Small intestine (tissue), 7 donors: ENCODE measurements at regions not wholly inside any gene's neighbourhood (a gene's known extent, or its start where the extent isn't known, plus 50 kb on each side); places are given as distances from the start of the nearest gene placed in this dataset.

ENCODE experiments used
- DNase-seq, 2 donors: peaks; one replicate each; pipeline versions ENCODE4 v3.0.0 to v3.0.0-alpha.2; 2013
- FAIRE-seq: peaks from 2 replicates; lab custom pipeline; 2012; peaks lifted over from hg19 to GRCh38; lab: Jason Lieb, UNC
- H3K27ac ChIP-seq, 3 donors: one replicate each; pipeline ENCODE4 v1.5.1; 2013; ENCODE audit warnings: low read length in 2 of 3, mild to moderate bottlenecking in 2 of 3, control low read depth in 1 of 3, inconsistent platforms in 1 of 3, low read depth in 1 of 3, moderate library complexity in 1 of 3
- H3K27me3 ChIP-seq, 3 donors: one replicate each; pipeline ENCODE4 v1.6.1; 2013; ENCODE audit warnings: low read length in 3 of 3, inconsistent platforms in 1 of 3; ENCODE audit not compliant: control insufficient read depth in 3 of 3, insufficient read depth in 3 of 3
- H3K36me3 ChIP-seq, 3 donors: one replicate each; pipeline ENCODE4 v1.6.1; 2013; ENCODE audit warnings: low read length in 3 of 3, inconsistent platforms in 1 of 3, low read depth in 1 of 3, mild to moderate bottlenecking in 1 of 3, moderate library complexity in 1 of 3; ENCODE audit not compliant: control insufficient read depth in 3 of 3, insufficient read depth in 2 of 3
- H3K4me1 ChIP-seq, 3 donors: one replicate each; pipeline ENCODE4 v1.6.1; 2013; ENCODE audit warnings: low read length in 2 of 3, inconsistent platforms in 1 of 3, low read depth in 1 of 3, mild to moderate bottlenecking in 1 of 3, moderate library complexity in 1 of 3; ENCODE audit not compliant: control insufficient read depth in 3 of 3, insufficient read depth in 2 of 3
- H3K4me3 ChIP-seq, 3 donors: one replicate each; pipeline ENCODE4 v1.5.1; 2013; ENCODE audit warnings: low read length in 3 of 3, control low read depth in 1 of 3, inconsistent platforms in 1 of 3, low read depth in 1 of 3, mild to moderate bottlenecking in 1 of 3, moderate library complexity in 1 of 3
- H3K9me3 ChIP-seq, 2 donors: one replicate each; pipeline ENCODE4 v1.6.1; 2013; ENCODE audit warnings: low read depth in 1 of 2, low read length in 1 of 2; ENCODE audit not compliant: control insufficient read depth in 2 of 2, insufficient read depth in 1 of 2
- WGBS, 3 donors: extraction: QIAGEN DNeasy Blood & Tissue Kit; methylation state at CpG; one replicate each; pipeline ENCODE4 v1.1.7; 2013; 5-methylcytosine and 5-hydroxymethylcytosine counted together
- donor health status: healthy with polysubstance abuse.
- donor health status: control.
- donor health status: control.
- donor health status: Bipolar disorder and iron deficiency.
- donor health status: healthy.

DNA sequence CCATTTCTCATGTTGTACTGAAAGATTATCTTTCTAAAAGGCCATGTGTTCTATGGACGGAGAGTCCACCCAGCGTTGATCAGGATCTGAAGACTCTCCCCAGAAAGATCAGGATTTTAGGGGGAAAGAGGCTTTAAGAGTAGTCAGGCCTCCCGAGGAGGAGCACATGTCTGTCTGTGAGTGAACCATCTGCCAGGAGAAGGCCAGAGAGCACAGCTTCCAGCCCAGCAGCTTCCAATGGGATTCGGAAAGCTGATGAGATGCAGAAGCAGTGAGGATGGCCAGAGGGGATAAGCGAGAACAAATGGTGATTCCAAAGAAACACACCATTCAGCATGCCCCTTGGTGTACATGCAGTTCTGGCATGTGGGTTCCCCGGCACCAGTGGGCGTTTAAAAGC lies 88.5 kb upstream of the TCERG1L start:
- H3K27me3 ChIP-seq, result peaks cover 0 to 1% (median 0%) of the 10 kb centered on the region in 3 donors
- no peaks in the 10 kb centered on the region for H3K9me3 ChIP-seq
- H3K4me1 ChIP-seq, result no peaks in the 10 kb centered on the region
- H3K36me3 ChIP-seq, result no peaks in the 10 kb centered on the region
- DNase-seq (no peak), FAIRE-seq (no peak)
- WGBS, 3 donors, result 70 to 72% (median 72%) methylated on average over 7 of the region's 7 CpGs
- H3K27ac ChIP-seq, result no peak overlapping the region
- H3K4me3 ChIP-seq, result no peak overlapping the region

DNA sequence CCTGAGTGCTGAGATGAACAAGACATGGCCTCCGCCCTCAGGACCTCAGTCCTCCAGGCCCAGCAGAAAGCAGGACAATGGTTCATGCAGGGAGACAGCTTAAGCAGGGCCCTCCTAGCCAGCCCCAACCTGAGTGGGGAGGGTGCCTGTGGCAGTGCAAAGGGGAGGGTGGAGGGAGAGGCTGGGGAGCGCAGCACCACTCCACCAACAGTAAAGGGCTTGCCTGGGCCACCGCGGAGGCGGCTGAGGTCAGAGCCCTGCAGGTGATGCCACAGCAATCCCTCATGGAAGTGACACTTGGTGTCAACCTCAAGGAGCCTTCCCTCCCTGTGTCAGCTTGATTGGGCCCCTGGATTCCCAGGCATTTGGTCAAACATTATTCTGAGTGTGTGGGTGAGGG lies 89.0 kb upstream of the TCERG1L start:
- H3K4me3 ChIP-seq, result no peak overlapping the region
- no peaks in the 10 kb centered on the region for H3K4me1 ChIP-seq

DNA sequence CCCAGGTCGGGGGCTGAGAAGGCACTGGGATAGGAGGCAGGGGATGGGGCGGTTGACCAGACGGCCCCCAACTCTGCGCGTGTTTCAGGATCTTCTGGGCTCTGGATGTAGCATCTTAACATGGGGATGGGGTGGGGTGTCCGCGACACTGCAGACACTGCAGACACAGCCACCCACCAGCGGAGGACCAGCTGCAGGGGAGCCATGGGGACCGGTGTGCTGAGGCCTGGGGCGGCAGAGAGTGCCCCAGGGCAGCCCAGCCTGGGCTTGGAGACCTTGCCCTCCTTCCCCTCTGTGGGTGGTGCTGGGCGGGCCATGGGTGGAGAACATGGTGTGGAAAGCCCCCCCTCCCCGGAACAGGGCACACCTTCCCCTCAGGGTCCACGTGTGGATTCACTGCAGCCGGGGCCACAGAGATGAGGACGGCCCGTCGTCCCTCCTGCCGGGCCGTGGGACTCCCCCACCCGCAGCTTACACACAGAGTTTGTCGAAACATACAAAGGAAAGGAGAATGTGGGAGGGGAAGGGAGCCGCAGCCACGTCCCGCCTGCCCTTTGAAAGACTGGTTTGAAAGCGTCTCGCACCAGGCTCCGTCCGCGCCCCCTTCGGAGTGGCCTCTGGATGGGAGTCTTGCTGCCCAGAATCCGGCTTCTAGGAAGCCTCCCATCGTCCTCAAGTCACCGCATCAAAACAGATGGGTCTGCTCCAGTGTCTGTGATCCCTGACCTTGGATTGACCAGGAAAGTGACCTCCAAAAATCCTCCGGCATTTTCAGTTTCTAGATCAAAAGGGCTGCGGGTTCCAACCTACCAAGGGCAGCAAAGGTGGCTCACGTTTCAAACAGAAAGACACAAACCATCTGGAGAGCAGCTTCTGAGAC lies 91.5 kb upstream of the TCERG1L start:
- Histone ChIP-seq H3K27ac (no peak overlapping the region), H3K4me1 (no peaks in the 10 kb centered on the region), H3K9me3 (no peaks in the 10 kb centered on the region), H3K27me3 (peaks cover 0 to 1% (median 0%) of the 10 kb centered on the region in 3 donors), H3K4me3 (no peak overlapping the region), H3K36me3 (no peaks in the 10 kb centered on the region)
- WGBS, 3 donors, result 77 to 83% (median 81%) methylated on average over 32 to 36 of the region's 36 CpGs
- no peak for FAIRE-seq
- no peak for DNase-seq

More for the DNA sequence above, 89.0 kb upstream of the TCERG1L start:
- Histone ChIP-seq H3K9me3 (no peaks in the 10 kb centered on the region), H3K36me3 (no peaks in the 10 kb centered on the region), H3K27me3 (peaks cover 0 to 1% (median 0%) of the 10 kb centered on the region in 3 donors), H3K27ac (no peak overlapping the region)
- no peak for FAIRE-seq
- DNase-seq, result no peak
- 66 to 86% (median 81%) methylated on average over 4 to 5 of the region's 5 CpGs for WGBS, 3 donors

- WGBS, 3 donors, result 71 to 77% (median 76%) methylated on average over 7 of the region's 7 CpGs
- Histone ChIP-seq H3K9me3 (no peaks in the 10 kb centered on the region), H3K36me3 (no peaks in the 10 kb centered on the region), H3K27ac (no peak overlapping the region), H3K4me3 (no peak overlapping the region), H3K4me1 (no peaks in the 10 kb centered on the region), H3K27me3 (peaks cover 0 to 1% (median 0%) of the 10 kb centered on the region in 3 donors)
- FAIRE-seq (no peak), DNase-seq (no peak)
These were observed 92.4 kb upstream of the TCERG1L start for GRCh38 chr10:131403936-131404335.

- Histone ChIP-seq H3K36me3 (no peaks in the 10 kb centered on the region), H3K9me3 (no peaks in the 10 kb centered on the region), H3K4me3 (no peak overlapping the region), H3K27me3 (peaks cover 0 to 1% (median 0%) of the 10 kb centered on the region in 3 donors), H3K4me1 (no peaks in the 10 kb centered on the region), H3K27ac (no peak overlapping the region)
- WGBS, 3 donors, result 84 to 88% (median 87%) methylated on average over 10 of the region's 10 CpGs
- DNase-seq (no peak), FAIRE-seq (no peak)
These were observed 93.4 kb upstream of the TCERG1L start for GRCh38 chr10:131404886-131405285.

DNA sequence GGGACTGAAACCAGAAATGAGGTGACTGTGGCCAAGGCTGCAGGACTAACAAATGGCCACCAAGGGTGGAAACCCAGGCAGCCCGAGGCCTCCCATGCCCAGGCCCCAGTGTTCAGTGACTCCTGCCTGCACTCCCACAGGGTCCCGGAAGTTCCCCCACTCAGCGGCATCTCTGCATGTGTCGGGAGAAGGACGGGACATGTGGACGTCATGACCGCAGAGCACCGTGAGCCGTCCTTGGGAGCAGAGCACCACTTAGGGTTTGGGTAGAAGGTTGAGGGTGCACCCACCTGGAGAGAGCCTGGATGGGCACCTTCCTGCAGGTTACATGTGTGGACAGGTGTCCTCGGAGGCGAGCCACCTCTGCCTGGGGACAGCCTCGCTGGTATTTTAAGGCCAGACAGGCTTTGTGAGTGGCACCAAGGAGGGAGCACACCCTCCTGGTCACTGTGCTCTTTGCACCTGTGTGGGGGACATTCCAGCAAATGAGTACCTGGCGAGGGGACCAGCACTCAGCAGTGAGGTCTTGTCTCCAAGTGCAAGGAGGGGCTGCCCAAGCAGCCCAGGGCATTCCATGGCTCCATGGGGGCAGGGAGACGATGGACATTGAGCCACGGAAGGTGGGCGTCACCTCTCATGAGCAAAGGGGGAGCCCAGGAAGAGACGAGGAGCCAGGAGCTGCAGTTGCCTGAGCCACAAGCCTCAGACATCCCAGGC lies 95.3 kb upstream of the TCERG1L start:
- no peaks in the 10 kb centered on the region for H3K36me3 ChIP-seq
- H3K27ac ChIP-seq, result no peak overlapping the region
- no peaks in the 10 kb centered on the region for H3K9me3 ChIP-seq
- no peak overlapping the region for H3K4me3 ChIP-seq
- WGBS, 3 donors, result 77 to 85% (median 80%) methylated on average over 17 of the region's 17 CpGs
- FAIRE-seq, result no peak
- DNase-seq, result no peak
- H3K27me3 ChIP-seq, result no peaks in the 10 kb centered on the region
- no peaks in the 10 kb centered on the region for H3K4me1 ChIP-seq

DNA sequence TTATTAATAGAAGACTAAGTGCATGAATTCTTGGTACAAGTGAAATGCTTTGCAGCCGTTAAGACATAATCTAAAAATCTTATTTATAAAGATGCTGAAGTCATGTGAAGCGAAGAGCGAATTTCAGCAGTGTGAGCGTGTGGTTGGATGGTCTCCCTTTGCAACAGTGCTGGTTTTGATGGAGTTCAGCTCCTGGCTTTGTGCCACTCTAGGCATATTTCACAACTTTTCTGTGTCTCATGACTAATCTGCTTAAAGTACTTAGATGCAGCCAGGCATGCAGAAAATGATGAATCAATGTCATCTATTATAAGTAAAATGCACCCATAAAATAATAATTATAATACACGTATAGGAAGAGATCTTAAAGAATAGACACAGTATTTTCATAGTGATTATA lies 107.2 kb upstream of the TCERG1L start:
- H3K27me3 ChIP-seq, result no peaks in the 10 kb centered on the region
- no peaks in the 10 kb centered on the region for H3K4me1 ChIP-seq
- no peaks in the 10 kb centered on the region for H3K36me3 ChIP-seq
- H3K9me3 ChIP-seq, result no peaks in the 10 kb centered on the region
- WGBS, 3 donors, result 85 to 91% (median 85%) methylated on average over 5 of the region's 5 CpGs
- H3K4me3 ChIP-seq, result no peak overlapping the region
- no peak overlapping the region for H3K27ac ChIP-seq
- DNase-seq (no peak), FAIRE-seq (no peak)

- FAIRE-seq (no peak), DNase-seq (no peak)
- no peaks in the 10 kb centered on the region for H3K4me1 ChIP-seq
- no peaks in the 10 kb centered on the region for H3K27me3 ChIP-seq
- WGBS, 3 donors, result 89 to 93% (median 93%) methylated on average over 22 of the region's 22 CpGs
- H3K4me3 ChIP-seq, result no peak overlapping the region
- no peaks in the 10 kb centered on the region for H3K9me3 ChIP-seq
- no peaks in the 10 kb centered on the region for H3K36me3 ChIP-seq
- H3K27ac ChIP-seq, result no peak overlapping the region
These were observed 108.3 kb upstream of the TCERG1L start for GRCh38 chr10:131419797-131420196.
